SK-N-MC (cell line): ENCODE measurements at regions not wholly inside any gene's neighbourhood (a gene's known extent, or its start where the extent isn't known, plus 50 kb on each side); places are given as distances from the start of the nearest gene placed in this dataset.

Experiments used
- DNase-seq: peaks from one replicate; pipeline ENCODE4 v3.0.0-alpha.2; 2011; ENCODE audit warnings: low read depth, low spot score
- H3K27ac ChIP-seq: fragments of 200-600 bp; sonication (generic); 2 replicates; pipeline ENCODE4 v1.5.1; 2016; ENCODE audit warnings: mixed run types
- H3K36me3 ChIP-seq: fragments of 200-600 bp; sonication (generic); 2 replicates; pipeline ENCODE4 v1.6.1; 2017; ENCODE audit warnings: antibody characterized with exemption, low read length, mixed read lengths; ENCODE audit not compliant: insufficient read depth
- H3K4me3 ChIP-seq: fragments of 200-600 bp; sonication (generic); 2 replicates; pipeline ENCODE4 v1.5.1; 2016
- H3K9ac ChIP-seq: fragments of 200-600 bp; sonication (generic); 2 replicates; pipeline ENCODE4 v1.8.0; 2017; ENCODE audit warnings: mixed run types, mixed read lengths; ENCODE audit not compliant: insufficient read length
- H3K9me3 ChIP-seq: fragments of 200-600 bp; sonication (generic); 2 replicates; pipeline ENCODE4 v1.6.1; 2017; ENCODE audit warnings: low read depth, mild to moderate bottlenecking, antibody characterized with exemption, low read length, moderate library complexity, mixed read lengths
- EZH2 ChIP-seq: fragments of 200-600 bp; sonication (generic); IDR thresholded peaks from one replicate; pipeline ENCODE4 v1.6.1; 2017; ENCODE audit warnings: antibody characterized with exemption
- FOXP2 ChIP-seq: optimal IDR thresholded peaks from 2 replicates; pipeline ENCODE3; 2011; ENCODE audit warnings: mild to moderate bottlenecking, moderate library complexity; ENCODE audit not compliant: insufficient read depth; ENCODE audit errors: extremely low read length, control extremely low read depth
- POLR2AphosphoS5 ChIP-seq: IDR thresholded peaks from 2 replicates; pipeline ENCODE4 v1.6.1; 2012; ENCODE audit warnings: mild to moderate bottlenecking, low read depth, low read length, borderline replicate concordance

GRCh38 chr18:37631422-37631821 lies 65.8 kb upstream of the CELF4 start:
- Histone ChIP-seq H3K9ac (no peak overlapping the region), H3K27ac (no peak overlapping the region), H3K4me3 (no peak overlapping the region), H3K9me3 (no peaks in the 10 kb centered on the region), H3K36me3 (no peaks in the 10 kb centered on the region)
- DNase-seq = no peak
- no peak for TF ChIP-seq POLR2AphosphoS5
- TF ChIP-seq EZH2 = no peak
- TF ChIP-seq FOXP2 = no peak

GRCh38 chr18:37630334-37630733 lies 64.7 kb upstream of the CELF4 start:
- no peak overlapping the region for H3K9ac ChIP-seq
- TF ChIP-seq EZH2 = no peak
- no peak for TF ChIP-seq FOXP2
- no peak for TF ChIP-seq POLR2AphosphoS5

GRCh38 chr18:37628470-37629220 lies 63.0 kb upstream of the CELF4 start:
- no peak overlapping the region for H3K27ac ChIP-seq
- H3K9ac ChIP-seq = no peak overlapping the region
- TF ChIP-seq EZH2 (no peak), POLR2AphosphoS5 (no peak), FOXP2 (no peak)

More at GRCh38 chr18:37630334-37630733, 64.7 kb upstream of the CELF4 start:
- no peaks in the 10 kb centered on the region for H3K9me3 ChIP-seq
- DNase-seq = no peak
- no peaks in the 10 kb centered on the region for H3K36me3 ChIP-seq
- no peak overlapping the region for H3K4me3 ChIP-seq
- H3K27ac ChIP-seq = no peak overlapping the region

GRCh38 chr18:37624318-37624717 lies 58.7 kb upstream of the CELF4 start:
- Histone ChIP-seq H3K9ac (no peak overlapping the region), H3K27ac (no peak overlapping the region), H3K9me3 (no peaks in the 10 kb centered on the region), H3K4me3 (no peak overlapping the region), H3K36me3 (no peaks in the 10 kb centered on the region)
- DNase-seq = no peak
- TF ChIP-seq EZH2 (no peak), POLR2AphosphoS5 (no peak)

More at GRCh38 chr18:37628470-37629220, 63.0 kb upstream of the CELF4 start:
- H3K36me3 ChIP-seq = no peaks in the 10 kb centered on the region
- no peaks in the 10 kb centered on the region for H3K9me3 ChIP-seq
- no peak for DNase-seq
- H3K4me3 ChIP-seq = no peak overlapping the region

GRCh38 chr18:37619964-37620363 lies 54.4 kb upstream of the CELF4 start:
- Histone ChIP-seq H3K4me3 (no peak overlapping the region), H3K9me3 (no peaks in the 10 kb centered on the region), H3K9ac (no peak overlapping the region), H3K36me3 (no peaks in the 10 kb centered on the region), H3K27ac (no peak overlapping the region)
- TF ChIP-seq EZH2 (no peak), FOXP2 (no peak), POLR2AphosphoS5 (no peak)
- no peak for DNase-seq

- Histone ChIP-seq H3K9ac (no peak overlapping the region), H3K36me3 (no peaks in the 10 kb centered on the region), H3K27ac (no peak overlapping the region), H3K4me3 (no peak overlapping the region), H3K9me3 (no peaks in the 10 kb centered on the region)
- no peak for DNase-seq
- TF ChIP-seq EZH2 = no peak
- TF ChIP-seq FOXP2 = no peak
- no peak for TF ChIP-seq POLR2AphosphoS5
These were observed 52.0 kb upstream of the CELF4 start for GRCh38 chr18:37617623-37618022.
